Parathyroid adenoma (tissue), 2 donors: ENCODE measurements at regions not wholly inside any gene's neighbourhood (a gene's known extent, or its start where the extent isn't known, plus 50 kb on each side); places are given as distances from the start of the nearest gene placed in this dataset.

Source experiments
- H2AFZ ChIP-seq: fragments of 300-600 bp; sonication (generic); one replicate; pipeline ENCODE4 v1.7.0; 2017; ENCODE audit warnings: antibody characterized with exemption, mild to moderate bottlenecking
- H3K27ac ChIP-seq: fragments of 300-600 bp; sonication (generic); one replicate; pipeline ENCODE4 v1.7.0; 2017
- H3K27me3 ChIP-seq: fragments of 300-600 bp; sonication (generic); one replicate; pipeline ENCODE4 v1.7.0; 2017; ENCODE audit warnings: low read length; ENCODE audit not compliant: control insufficient read depth, insufficient read depth
- H3K36me3 ChIP-seq: fragments of 300-600 bp; sonication (generic); one replicate; pipeline ENCODE4 v1.7.0; 2017; ENCODE audit warnings: low read length; ENCODE audit not compliant: control insufficient read depth, insufficient read depth
- H3K4me1 ChIP-seq: fragments of 300-600 bp; sonication (generic); one replicate; pipeline ENCODE4 v1.7.0; 2017; ENCODE audit warnings: control low read depth
- H3K4me2 ChIP-seq: fragments of 300-600 bp; sonication (generic); one replicate; pipeline ENCODE4 v1.7.0; 2017; ENCODE audit warnings: low read length
- H3K4me3 ChIP-seq: fragments of 300-600 bp; sonication (generic); one replicate; pipeline ENCODE4 v1.7.0; 2017; ENCODE audit warnings: low read depth, low read length
- H3K79me2 ChIP-seq: fragments of 300-600 bp; sonication (generic); one replicate; pipeline ENCODE4 v1.7.0; 2017; ENCODE audit warnings: control low read depth
- H3K9ac ChIP-seq: fragments of 300-600 bp; sonication (generic); one replicate; pipeline ENCODE4 v1.7.0; 2017; ENCODE audit warnings: mild to moderate bottlenecking
- H3K9me3 ChIP-seq: fragments of 300-600 bp; sonication (generic); one replicate; pipeline ENCODE4 v1.7.0; 2017; ENCODE audit warnings: low read length; ENCODE audit not compliant: control insufficient read depth
- CTCF ChIP-seq: fragments of 300-600 bp; sonication (generic); IDR thresholded peaks from one replicate; pipeline ENCODE4 v1.7.0; 2017; ENCODE audit warnings: antibody characterized with exemption, mild to moderate bottlenecking
- donor health status: primary hyperparathyroidism.

GRCh38 chrX:139077281-139078250, 366.0 kb upstream of the FGF13 start:
- Histone ChIP-seq H3K27me3 (no peaks in the 10 kb centered on the region), H3K4me2 (no peak overlapping the region), H2AFZ (no peak overlapping the region), H3K9me3 (no peaks in the 10 kb centered on the region), H3K36me3 (no peaks in the 10 kb centered on the region), H3K79me2 (no peaks in the 10 kb centered on the region), H3K4me1 (no peaks in the 10 kb centered on the region), H3K4me3 (no peak overlapping the region), H3K9ac (no peak overlapping the region), H3K27ac (no peak overlapping the region)
- TF ChIP-seq CTCF = no peak

DNA sequence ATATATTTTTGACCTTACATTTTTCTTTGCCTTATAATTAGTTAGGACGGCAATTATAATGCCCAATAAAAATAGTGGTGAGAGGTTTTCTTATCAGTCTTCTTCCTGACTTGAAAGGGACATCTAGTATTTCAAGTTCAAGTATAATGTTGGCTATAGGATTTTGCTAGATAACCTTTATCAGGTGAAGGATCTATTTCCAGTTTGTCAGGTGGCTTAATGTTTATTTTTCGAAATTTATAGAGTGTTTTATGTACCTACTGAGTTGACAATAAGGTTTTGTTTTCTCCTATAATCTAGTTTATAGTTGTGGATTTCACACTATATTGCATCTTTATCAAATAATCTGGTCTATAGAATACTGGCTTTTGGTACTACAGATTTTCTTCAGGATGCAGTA, 351.8 kb upstream of the FGF13 start:
- H3K4me3 ChIP-seq = no peak overlapping the region
- H3K4me1 ChIP-seq = no peaks in the 10 kb centered on the region
- no peaks in the 10 kb centered on the region for H3K9me3 ChIP-seq
- H3K9ac ChIP-seq = no peak overlapping the region
- no peaks in the 10 kb centered on the region for H3K79me2 ChIP-seq
- H3K27me3 ChIP-seq = no peaks in the 10 kb centered on the region
- no peak for TF ChIP-seq CTCF
- H2AFZ ChIP-seq = no peak overlapping the region
- no peak overlapping the region for H3K27ac ChIP-seq
- no peak overlapping the region for H3K4me2 ChIP-seq
- no peaks in the 10 kb centered on the region for H3K36me3 ChIP-seq

- no peak overlapping the region for H3K4me3 ChIP-seq
- no peak overlapping the region for H3K27ac ChIP-seq
- TF ChIP-seq CTCF = no peak
- no peaks in the 10 kb centered on the region for H3K79me2 ChIP-seq
- no peak overlapping the region for H3K4me2 ChIP-seq
- H3K36me3 ChIP-seq = no peaks in the 10 kb centered on the region
- no peak overlapping the region for H3K9ac ChIP-seq
- no peaks in the 10 kb centered on the region for H3K27me3 ChIP-seq
- H3K9me3 ChIP-seq = no peaks in the 10 kb centered on the region
- no peaks in the 10 kb centered on the region for H3K4me1 ChIP-seq
- H2AFZ ChIP-seq = no peak overlapping the region
These were observed 347.4 kb upstream of the FGF13 start for GRCh38 chrX:139058831-139059495.

- H3K79me2 ChIP-seq = no peaks in the 10 kb centered on the region
- no peak for TF ChIP-seq CTCF
- H3K27me3 ChIP-seq = no peaks in the 10 kb centered on the region
- no peak overlapping the region for H3K4me3 ChIP-seq
- no peak overlapping the region for H3K9ac ChIP-seq
- no peak overlapping the region for H3K27ac ChIP-seq
- H3K4me2 ChIP-seq = no peak overlapping the region
- H3K36me3 ChIP-seq = no peaks in the 10 kb centered on the region
- no peaks in the 10 kb centered on the region for H3K4me1 ChIP-seq
- no peaks in the 10 kb centered on the region for H3K9me3 ChIP-seq
- H2AFZ ChIP-seq = no peak overlapping the region
These were observed 340.9 kb upstream of the FGF13 start for GRCh38 chrX:139052461-139052860.
